GM12878 (cell line): ENCODE measurements at regions not wholly inside any gene's neighbourhood (a gene's known extent, or its start where the extent isn't known, plus 50 kb on each side); places are given as distances from the start of the nearest gene placed in this dataset.

Experiments used
- ATAC-seq: fragments of 200-7000 bp; cut with Tn5 transposase; 3 replicates; pipeline ENCODE4 v1.9.1; 2020; ENCODE audit warnings: mild to moderate bottlenecking, moderate library complexity
- BruUV-seq: library from RNA; stranded (reverse); fragments of 400-500 nt; replicated peaks from 2 replicates; lab custom pipeline; 2021; lab: Mats Ljungman, UMichigan
- CTCF ChIA-PET: fragments of 300-600 bp; sonication (Branson Sonifier 250); formaldehyde crosslinking; extraction: SDS; loops from one replicate; lab custom pipeline; 2021; ENCODE audit warnings: inconsistent platforms; lab: Yijun Ruan, JAX
- POLR2A ChIA-PET: fragments of 350-600 bp; formaldehyde crosslinking; extraction: SDS; loops from one replicate; lab custom pipeline; 2021; ENCODE audit warnings: inconsistent platforms; lab: Charles Lee
- RAD21 ChIA-PET: fragments of 300-600 bp; sonication (Branson Sonifier 250); formaldehyde crosslinking; loops from one replicate; lab custom pipeline; 2023; ENCODE audit warnings: antibody characterized with exemption; ENCODE audit not compliant: unreplicated experiment; lab: Charles Lee
- SMC1A ChIA-PET: fragments of 300-600 bp; sonication (Branson Sonifier 250); formaldehyde crosslinking; loops from one replicate; lab custom pipeline; 2023; ENCODE audit not compliant: unreplicated experiment, uncharacterized antibody; lab: Charles Lee
- DNase-seq: peaks from one replicate; pipeline ENCODE4 v3.0.0-alpha.2; 2011; ENCODE audit warnings: low read depth, low spot score
- FAIRE-seq: peaks from 3 replicates; lab custom pipeline; 2011; peaks lifted over from hg19 to GRCh38; lab: Jason Lieb, UNC
- H2AFZ ChIP-seq: 2 replicates; pipeline ENCODE4 v1.6.0; 2011; ENCODE audit warnings: low read depth, low read length, control low read depth; ENCODE audit not compliant: control insufficient read depth
- H3K27ac ChIP-seq: 2 replicates; pipeline ENCODE4 v1.5.1; 2011; ENCODE audit warnings: control low read depth; ENCODE audit not compliant: control insufficient read depth, insufficient read depth
- H3K27me3 ChIP-seq, 2 experiments: replicated peaks in 1 of 2; 2 replicates each; pipeline versions ENCODE4 v1.6.0 to v1.6.1; 2011; ENCODE audit warnings: low read length in 1 of 2; ENCODE audit not compliant: control insufficient read depth in 2 of 2, insufficient read depth in 2 of 2
- H3K36me3 ChIP-seq, 2 experiments: 2 replicates each; pipeline ENCODE4 v1.5.1; 2011; ENCODE audit warnings: low read length in 1 of 2; ENCODE audit not compliant: control insufficient read depth in 2 of 2, insufficient read depth in 2 of 2
- H3K4me1 ChIP-seq: 2 replicates; pipeline ENCODE4 v1.6.1; 2011; ENCODE audit warnings: mild to moderate bottlenecking, low read length, moderate library complexity, mixed read lengths; ENCODE audit not compliant: control insufficient read depth, insufficient read depth
- H3K4me2 ChIP-seq: 2 replicates; pipeline ENCODE4 v1.6.0; 2011; ENCODE audit warnings: control low read depth; ENCODE audit not compliant: control insufficient read depth, insufficient read depth
- H3K4me3 ChIP-seq: fragments of 200-600 bp; sonication (generic); 2 replicates; pipeline ENCODE4 v1.5.1; 2016
- H3K79me2 ChIP-seq: 2 replicates; pipeline ENCODE4 v1.6.0; 2011; ENCODE audit warnings: low read length; ENCODE audit not compliant: control insufficient read depth, insufficient read depth
- H3K9ac ChIP-seq: 2 replicates; pipeline ENCODE4 v1.8.0; 2011; ENCODE audit warnings: low read length, control low read depth, mixed read lengths; ENCODE audit not compliant: control insufficient read depth, insufficient read depth
- H3K9me3 ChIP-seq: replicated peaks from 3 replicates; pipeline ENCODE4 v1.5.1; 2011; ENCODE audit warnings: mild to moderate bottlenecking, low read length; ENCODE audit not compliant: control insufficient read depth, insufficient read depth
- H4K20me1 ChIP-seq: 2 replicates; pipeline ENCODE4 v1.6.0; 2011; ENCODE audit not compliant: control insufficient read depth, insufficient read depth
- ASH2L ChIP-seq: fragments of 300-600, 200-600 bp; sonication (generic); IDR thresholded peaks from 2 replicates; pipeline ENCODE4 v1.6.1; 2017; ENCODE audit warnings: low read depth, mild to moderate bottlenecking, borderline replicate concordance
- CBFB ChIP-seq: IDR thresholded peaks from 2 replicates; pipeline ENCODE4 v1.6.1; 2016; ENCODE audit warnings: antibody characterized with exemption, low read depth
- FOXK2 ChIP-seq: fragments of 450-650 bp; IDR thresholded peaks from 2 replicates; pipeline ENCODE4 v1.6.1; 2017; ENCODE audit warnings: mild to moderate bottlenecking, moderate library complexity
- HDGF ChIP-seq: fragments of 450-650 bp; IDR thresholded peaks from 2 replicates; pipeline ENCODE4 v1.6.1; 2016; ENCODE audit warnings: antibody characterized with exemption
- IRF3 ChIP-seq: fragments of 450-650 bp; IDR thresholded peaks from 2 replicates; pipeline ENCODE4 v1.6.1; 2014; ENCODE audit warnings: mild to moderate bottlenecking
- NFXL1 ChIP-seq: fragments of 450-650 bp; IDR thresholded peaks from 2 replicates; pipeline ENCODE4 v1.6.1; 2017; ENCODE audit warnings: antibody characterized with exemption, mild to moderate bottlenecking, borderline replicate concordance
- PKNOX1 ChIP-seq: fragments of 450-650 bp; IDR thresholded peaks from 2 replicates; pipeline ENCODE4 v1.6.1; 2016; ENCODE audit warnings: mild to moderate bottlenecking
- SKIL ChIP-seq: fragments of 450-650 bp; IDR thresholded peaks from 2 replicates; pipeline ENCODE4 v1.6.1; 2017; ENCODE audit warnings: mild to moderate bottlenecking, low read depth, inconsistent platforms; ENCODE audit not compliant: poor library complexity, severe bottlenecking
- SMAD5 ChIP-seq: IDR thresholded peaks from 2 replicates; pipeline ENCODE4 v1.6.1; 2016; ENCODE audit warnings: antibody characterized with exemption, low read depth
- SP1 ChIP-seq: IDR thresholded peaks from one replicate; pipeline ENCODE4 v1.6.1; 2011; ENCODE audit warnings: low read depth, low read length
- SUPT20H ChIP-seq: IDR thresholded peaks from 2 replicates; pipeline ENCODE4 v1.6.1; 2011; ENCODE audit warnings: low read depth, mild to moderate bottlenecking, low read length, moderate library complexity, borderline replicate concordance; ENCODE audit not compliant: control insufficient read depth
- TCF12 ChIP-seq: IDR thresholded peaks from 2 replicates; pipeline ENCODE4 v1.6.1; 2011; ENCODE audit warnings: low read depth, mild to moderate bottlenecking, low read length
- WGBS: methylation state at CpG from one replicate; pipeline ENCODE4 v1.1.6; 2016; ENCODE audit warnings: low lambda C conversion rate; ENCODE audit not compliant: insufficient replicate concordance, insufficient coverage; ENCODE audit errors: missing lambda C conversion rate; 5-methylcytosine and 5-hydroxymethylcytosine counted together
- in situ Hi-C: fragments of 300-500 bp; cut with MboI; formaldehyde crosslinking; loops from 9 replicates; pipeline ENCODE4 v1.14.3; 2018; ENCODE audit warnings: mixed read lengths
- intact Hi-C: fragments of 100-400 bp; cut with micrococcal nuclease; formaldehyde crosslinking; loops from one replicate; pipeline ENCODE4 v1.14.2; 2022; ENCODE audit not compliant: unreplicated experiment

- H3K27me3 ChIP-seq, result peaks cover 0 to 1% of the 10 kb centered on the region in 2 experiments; a peak in 3 of 4 replicates
- ChIA-PET POLR2A (no interaction called here), SMC1A (no interaction called here), CTCF (no interaction called here), RAD21 (no interaction called here)
- H2AFZ ChIP-seq, result no peak overlapping the region
- no peak overlapping the region for H3K9ac ChIP-seq
- H4K20me1 ChIP-seq, result no peaks in the 10 kb centered on the region
- no TSS peak for BruUV-seq
- DNase-seq (no peak), ATAC-seq (no peak), FAIRE-seq (no peak)
- WGBS, result 41% methylated on average over 7 of the region's 7 CpGs
- no peaks in the 10 kb centered on the region for H3K36me3 ChIP-seq
- no peak overlapping the region for H3K4me2 ChIP-seq
- H3K4me1 ChIP-seq, result no peaks in the 10 kb centered on the region
- intact Hi-C loops, result no loop called here
- no peaks in the 10 kb centered on the region for H3K79me2 ChIP-seq
- no peak overlapping the region for H3K4me3 ChIP-seq
- in situ Hi-C loops, result no loop called here
- H3K27ac ChIP-seq, result no peak overlapping the region
- no peaks in the 10 kb centered on the region for H3K9me3 ChIP-seq
- TF ChIP-seq ASH2L (no peak), SMAD5 (no peak), TCF12 (no peak), SP1 (no peak), CBFB (no peak), FOXK2 (no peak), SUPT20H (no peak), HDGF (no peak), NFXL1 (no peak), IRF3 (no peak), SKIL (no peak), PKNOX1 (no peak)
- TF ChIP-seq, all 136 proteins: peak for 0
Observed at GRCh38 chr2:236909193-236909504, 176.5 kb upstream of the COPS8 start.
